Fibroblast of peridontal ligament (primary cell): ENCODE measurements at regions not wholly inside any gene's neighbourhood (a gene's known extent, or its start where the extent isn't known, plus 50 kb on each side); places are given as distances from the start of the nearest gene placed in this dataset.

Experiments
- DNase-seq: peaks from one replicate; pipeline ENCODE4 v3.0.0-alpha.2; 2010; ENCODE audit errors: extremely low read depth

DNA sequence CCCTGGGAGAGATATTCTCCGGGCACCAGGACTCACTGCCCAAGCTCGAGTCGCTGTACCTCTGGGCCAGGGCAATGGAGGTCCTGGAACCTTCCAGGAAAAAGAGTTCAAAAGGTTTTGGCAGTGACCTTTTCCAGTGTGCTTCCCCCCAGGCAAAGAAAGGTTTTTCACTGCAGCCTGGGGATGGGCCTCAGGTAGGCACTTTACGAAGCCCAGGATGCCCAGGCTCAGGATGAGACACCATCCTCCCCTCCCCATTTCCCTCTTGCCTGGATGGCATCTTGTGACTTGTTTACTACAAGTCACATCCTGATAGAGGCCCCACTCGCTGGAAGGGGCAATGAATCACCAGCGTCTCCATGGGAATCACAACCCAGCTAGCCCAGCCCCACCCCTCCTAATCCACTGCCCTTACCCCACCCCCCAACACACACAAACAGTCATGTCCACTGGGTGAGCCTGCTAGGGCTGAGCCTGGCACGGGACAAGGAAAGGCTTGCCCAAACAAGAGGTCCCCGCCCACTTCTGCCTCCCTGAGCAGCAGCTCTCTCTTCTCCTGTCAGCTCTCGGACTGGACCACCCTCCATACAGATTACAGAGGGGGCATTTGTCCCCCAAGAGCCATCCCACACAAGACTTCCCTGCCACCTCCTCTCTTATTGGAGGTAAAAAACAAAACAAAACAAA, 93.8 kb upstream of the SMNDC1 start:
- peak; percentile 97 for DNase-seq

DNA sequence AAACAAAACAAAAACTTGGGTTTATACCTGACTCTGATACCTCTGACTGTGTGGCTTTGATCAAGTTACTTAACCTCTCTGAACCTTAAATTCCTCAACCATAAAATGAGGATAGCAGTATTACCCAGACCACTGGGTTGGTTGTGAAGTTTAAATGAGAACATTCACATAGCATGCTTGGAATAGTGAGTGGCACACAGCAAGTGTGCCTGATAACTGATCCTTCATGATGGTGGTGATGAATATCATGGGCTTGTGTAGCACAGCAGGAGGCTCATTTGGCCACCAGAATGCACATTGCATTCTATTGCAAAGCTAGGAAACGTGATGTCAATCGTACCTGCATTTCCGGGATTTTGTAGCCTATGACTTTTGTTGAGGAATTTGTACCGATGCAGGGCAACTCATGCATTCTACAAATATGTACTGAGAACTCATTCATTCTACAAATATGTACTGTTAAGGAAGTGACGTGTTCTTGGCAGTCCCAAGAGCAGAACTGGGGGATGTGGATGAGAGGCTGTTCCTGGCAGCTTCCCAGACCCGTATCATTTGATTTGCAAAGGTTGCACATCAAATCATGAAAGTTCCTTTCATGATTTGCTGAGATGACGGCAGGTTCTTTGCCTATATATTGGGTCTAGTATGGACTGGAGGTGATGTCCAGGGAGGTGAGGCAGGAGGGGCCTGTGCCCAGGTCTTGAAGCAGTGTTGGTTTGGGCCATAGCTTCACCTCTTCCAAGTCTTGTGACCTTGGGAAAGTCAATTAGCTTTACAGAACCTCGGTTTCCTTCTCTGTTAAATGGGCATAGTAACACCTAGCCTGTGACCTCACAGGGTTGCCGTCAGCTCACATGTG, 94.6 kb upstream of the SMNDC1 start:
- DNase-seq = peak; percentile 96

DNA sequence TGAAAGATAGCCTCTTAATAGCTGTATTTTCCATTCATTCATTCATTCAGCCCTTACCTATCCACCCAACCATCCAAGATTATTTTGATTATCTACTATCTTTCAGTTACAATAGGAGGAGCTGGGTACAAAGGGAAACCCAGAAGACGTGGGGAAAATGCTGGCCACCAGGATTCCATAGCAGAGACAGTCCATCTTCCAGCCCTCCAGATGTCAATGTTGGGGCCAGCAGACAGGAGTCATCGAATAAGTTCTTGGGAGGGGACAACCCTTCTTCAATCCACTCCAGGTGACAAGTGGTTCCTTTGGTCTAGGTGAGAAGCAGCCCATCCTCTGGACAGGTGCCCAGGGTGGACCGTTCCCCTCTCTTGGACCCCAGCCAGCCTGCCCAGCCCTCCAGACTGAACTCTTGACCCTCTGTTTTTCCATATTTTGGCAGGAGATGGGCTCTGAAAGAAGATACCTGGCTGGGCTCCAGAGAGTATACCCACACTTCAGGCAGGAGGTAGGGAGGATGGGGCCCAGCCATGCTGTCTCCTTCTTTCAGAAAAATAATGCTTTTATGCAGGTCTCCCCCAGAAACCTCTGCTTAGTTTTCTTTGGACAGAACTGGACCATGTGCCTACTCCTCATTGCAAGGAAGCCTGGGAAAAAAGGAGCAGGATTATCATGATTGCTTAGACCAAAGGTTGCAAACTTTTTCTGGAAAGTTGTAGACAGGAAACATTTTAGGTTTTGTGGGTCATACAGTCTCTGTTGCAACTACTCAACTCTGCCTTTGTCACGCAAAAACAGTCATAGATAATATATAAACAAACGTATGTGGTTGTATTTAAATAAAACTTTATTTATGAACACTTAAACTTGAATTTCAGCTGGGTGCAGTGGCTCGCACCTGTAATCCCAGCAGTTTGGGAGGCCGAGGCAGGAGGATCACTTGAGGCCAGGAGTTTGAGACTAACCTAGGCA, 95.5 kb upstream of the SMNDC1 start:
- DNase-seq = no peak

DNA sequence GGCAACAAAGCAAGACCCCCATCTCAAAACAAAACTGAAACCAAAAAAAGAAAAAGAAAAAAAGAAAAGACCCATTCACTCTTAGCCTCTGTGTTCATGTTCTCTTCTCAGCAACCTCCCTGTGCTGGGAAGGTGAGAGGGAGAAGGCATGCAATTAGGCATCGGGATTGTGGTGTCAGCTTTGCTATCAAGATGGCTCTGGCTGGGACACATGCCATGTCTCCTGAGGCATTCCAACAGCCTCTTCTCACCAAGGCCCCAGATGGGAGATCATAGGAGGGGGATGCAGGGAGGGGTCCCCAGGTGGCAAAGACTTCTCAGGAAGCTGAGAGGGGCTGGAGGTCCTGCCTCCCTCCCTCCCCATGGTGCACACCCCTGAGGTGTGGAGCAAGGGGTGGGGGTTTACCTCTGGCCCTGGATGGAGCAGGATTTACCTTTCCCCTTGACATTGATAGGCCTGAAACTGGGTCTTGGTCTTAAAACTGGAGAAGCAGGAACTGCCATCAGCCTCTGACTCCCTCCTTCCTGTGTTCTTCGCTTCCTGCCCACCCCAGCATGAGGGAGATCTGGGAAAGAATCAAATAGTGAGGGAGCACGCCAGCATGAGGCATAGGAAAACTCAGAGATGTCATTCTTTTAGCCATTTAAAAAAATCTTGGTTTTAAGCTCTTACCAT, 96.2 kb upstream of the DUSP5 start:
- no peak for DNase-seq

DNA sequence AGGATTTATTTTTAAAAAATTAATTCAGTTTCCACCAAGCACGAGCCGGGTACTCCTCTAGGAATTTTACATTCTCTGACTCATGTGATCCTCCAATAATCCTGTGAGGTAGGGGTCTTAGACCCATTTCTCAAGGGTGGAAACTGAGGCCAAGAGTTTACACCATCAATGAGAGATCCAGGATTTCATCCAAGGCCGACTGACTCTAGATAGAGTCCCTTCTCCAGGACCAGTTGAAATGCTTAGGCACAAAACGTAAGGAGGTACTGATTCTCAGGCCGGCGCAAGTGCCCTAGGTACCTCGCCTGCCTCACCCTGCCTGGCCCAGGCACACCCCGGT, 95.7 kb upstream of the DUSP5 start:
- no peak for DNase-seq

DNA sequence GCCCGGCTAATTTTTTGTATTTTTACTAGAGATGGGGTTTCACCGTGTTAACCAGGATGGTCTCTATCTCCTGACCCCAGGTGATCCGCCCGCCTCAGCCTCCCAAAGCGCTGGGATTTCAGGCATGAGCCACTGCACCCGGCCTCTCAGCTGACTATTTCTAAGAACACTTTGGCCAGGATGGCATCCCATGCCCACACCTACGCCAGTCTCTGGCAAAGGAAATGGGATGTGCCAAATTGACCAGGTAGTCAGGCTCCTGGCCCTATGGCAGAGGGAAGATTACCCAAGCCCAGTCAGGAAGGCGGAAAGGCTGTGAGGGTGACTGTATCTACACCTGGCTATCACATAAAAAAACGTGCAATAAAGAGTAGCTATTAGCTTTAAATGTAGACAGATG, 94.1 kb upstream of the DUSP5 start:
- DNase-seq = no peak

DNA sequence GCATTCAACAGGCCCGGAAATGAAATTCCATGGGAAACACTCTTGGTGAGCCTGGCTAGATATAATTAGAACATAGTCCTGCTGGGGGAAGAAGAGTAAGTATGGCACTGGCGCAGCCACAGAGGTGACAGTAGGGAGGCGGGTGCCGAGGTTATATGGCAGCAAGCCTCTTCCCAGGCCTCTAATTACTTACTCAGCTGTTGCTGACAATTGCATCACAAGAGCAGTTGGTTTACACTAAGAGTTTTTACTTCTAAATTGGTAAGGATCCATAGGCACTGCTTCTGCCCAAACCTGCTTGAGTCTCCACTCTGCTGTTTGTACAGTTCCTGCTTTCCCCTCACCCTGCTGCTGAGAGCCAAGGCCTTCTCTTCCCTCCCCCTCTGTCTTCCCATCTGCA, 93.3 kb upstream of the DUSP5 start:
- DNase-seq = peak; percentile 71

DNA sequence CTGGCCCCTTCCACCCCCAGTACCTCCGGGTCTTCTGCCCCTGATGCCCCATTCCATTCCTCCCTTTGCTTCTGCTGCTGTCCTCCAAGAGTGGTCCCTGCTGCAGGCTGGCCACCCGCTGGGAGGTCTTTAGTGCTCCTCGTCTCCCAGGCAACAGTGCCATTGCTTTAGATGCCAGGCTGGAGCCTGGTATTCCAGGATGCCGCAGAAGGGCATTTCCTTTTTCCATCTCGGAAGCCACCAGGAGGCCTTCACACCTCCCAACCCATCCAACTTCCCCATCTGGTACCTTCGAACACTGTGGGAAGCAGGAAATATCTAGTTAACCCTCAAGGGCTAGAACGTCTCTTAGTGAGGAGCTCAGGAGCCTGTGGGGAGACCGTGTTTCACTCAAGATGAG, 92.9 kb upstream of the DUSP5 start:
- DNase-seq = no peak

DNA sequence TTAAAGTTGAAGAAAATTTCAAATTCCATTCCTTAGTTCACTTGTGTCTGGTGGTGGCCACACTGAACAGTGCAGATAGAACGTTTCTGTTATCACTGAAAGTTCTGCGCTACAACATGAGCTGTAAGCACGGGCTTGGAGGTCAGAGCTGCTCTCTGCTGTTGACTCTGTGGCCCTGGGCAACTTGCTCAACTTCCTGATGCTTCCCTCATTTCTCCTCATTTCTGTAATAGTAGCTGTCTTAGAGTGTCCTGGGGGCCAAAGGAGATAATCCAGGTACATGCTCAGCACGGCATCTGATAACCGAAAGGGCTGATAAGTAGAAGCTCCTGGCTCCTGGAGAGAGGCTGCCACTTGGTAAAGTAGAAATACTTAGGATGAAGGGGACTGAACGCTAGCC, 92.3 kb upstream of the DUSP5 start:
- no peak for DNase-seq

DNA sequence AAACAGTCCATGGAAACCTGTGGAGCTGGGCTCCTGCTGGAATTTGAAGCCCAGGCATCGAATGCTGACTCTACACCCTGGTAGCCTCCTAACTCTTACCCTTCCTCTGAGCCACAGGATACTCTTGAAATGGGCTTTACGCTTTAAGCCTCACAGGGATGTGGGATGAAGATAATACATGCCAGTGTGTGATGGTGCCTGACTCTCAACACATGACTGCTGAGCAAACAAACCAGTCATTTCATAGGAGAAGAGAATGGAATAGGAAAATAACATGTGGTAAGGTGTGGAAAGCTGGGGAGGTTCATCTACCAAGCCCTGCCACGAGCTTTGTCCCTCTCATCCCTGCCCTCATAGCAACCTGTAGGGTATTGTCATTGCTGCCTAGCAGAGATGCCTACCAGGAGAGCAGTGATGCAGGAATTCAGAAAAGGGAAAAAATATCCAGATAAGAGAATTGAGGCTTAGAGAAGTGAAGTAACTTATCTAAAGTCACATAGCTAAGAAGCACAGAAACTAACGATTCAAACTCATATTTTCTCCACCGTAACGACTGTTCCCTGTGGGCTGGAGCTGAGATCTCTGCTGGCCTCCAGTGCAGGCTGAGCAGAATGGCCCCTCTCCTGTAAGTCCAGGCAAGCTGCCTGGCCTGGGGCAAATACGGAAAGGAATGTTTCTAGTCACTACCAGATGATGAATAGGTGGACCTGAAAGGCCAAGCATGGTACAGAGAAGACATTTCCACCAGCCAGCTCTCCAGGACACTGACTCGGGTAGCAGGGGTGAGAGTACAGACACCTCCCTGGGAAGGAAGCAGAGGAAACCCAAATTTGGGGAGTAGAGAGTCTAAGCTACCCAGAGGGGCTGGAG, 90.2 kb upstream of the DUSP5 start:
- DNase-seq = no peak

DNA sequence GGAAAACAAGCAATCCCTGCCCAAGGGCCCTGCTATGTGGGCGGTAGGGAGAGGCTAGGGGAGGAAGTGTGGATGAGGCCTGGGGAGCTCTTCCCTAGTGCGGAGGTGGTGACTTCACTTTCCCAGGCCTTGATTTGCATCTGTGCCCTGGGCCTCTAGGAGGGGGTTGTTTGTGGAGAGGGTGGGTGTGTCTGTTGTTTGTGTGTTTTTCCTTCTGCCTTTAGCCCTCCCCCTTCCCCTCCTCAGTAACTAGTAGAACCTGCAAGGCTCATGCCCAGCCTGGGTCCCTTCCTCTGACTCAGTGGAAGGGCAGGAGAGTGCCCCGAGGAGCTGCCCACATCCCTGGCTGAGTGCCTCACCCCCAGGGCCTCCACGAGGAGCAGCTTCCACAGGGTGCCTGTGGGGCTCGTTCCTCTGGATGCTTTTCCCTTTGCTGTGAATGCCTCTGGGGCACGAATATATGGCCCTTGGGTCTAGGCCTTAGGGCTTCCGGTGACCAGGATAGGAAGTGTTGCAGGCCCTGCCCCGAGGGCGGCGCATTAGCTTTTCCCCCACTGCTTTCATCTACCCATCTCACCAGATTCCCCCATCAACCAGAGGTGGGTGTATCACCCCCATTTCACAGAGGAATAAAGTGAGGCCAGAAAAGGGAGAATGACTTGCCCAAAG, 89.4 kb upstream of the DUSP5 start:
- no peak for DNase-seq

DNA sequence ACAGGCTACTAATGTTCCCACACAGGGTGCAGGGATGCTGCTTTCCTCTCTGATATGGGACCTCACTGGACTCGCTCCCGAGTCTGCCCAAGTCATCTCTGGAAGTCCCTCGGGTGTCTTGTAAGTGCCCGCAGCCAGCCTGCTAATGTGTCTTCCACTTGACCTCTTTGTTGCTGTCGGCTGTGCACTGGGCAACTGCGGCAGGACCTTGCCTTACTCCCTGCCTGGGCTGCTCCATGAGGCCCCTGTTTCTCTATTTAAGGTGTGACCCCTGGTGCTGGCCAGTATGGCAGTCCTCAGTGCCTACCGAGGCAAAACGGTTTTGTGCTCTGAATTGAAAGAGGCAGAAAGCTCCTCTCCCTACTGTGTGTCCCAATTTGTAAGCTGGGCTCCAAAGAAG, 88.8 kb upstream of the DUSP5 start:
- no peak for DNase-seq

DNA sequence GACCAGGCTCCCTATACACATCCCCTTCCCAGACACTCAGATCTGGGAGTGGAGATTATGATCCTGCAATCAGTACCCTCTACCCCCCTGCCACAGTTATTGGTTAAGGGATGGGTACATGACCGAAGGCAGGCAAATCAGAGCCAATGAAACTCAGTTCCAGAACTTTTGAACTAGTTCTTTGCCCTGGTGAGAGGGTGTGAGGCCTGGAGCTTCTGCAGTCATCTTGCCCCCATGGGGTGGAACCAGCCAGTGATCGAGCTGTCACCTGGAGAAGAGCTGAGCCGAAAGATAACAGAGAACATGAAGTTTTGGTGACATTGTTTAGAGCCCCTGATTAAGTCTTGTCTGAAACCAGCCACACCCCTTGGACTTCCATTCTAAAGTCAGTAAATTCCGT, 88.2 kb upstream of the DUSP5 start:
- DNase-seq = no peak

DNA sequence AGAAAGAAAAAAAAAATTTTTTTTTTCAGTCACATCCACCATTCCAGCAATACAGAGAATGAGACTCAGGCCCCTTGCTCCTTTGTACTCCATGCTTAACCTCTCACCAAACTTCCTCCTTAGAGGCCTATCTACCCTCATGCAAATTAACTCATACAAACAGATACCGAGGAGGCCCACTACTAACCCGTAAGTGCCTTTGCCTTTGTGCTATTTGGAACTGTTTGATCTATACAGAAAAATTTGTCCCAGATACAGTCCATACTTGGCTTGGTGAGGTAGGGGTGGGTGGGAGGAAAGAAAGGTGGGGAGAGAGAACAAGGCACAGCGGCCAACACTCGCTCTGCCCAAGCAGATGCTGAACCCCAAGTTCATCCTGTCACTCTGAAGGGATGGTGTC, 87.8 kb upstream of the DUSP5 start:
- no peak for DNase-seq

DNA sequence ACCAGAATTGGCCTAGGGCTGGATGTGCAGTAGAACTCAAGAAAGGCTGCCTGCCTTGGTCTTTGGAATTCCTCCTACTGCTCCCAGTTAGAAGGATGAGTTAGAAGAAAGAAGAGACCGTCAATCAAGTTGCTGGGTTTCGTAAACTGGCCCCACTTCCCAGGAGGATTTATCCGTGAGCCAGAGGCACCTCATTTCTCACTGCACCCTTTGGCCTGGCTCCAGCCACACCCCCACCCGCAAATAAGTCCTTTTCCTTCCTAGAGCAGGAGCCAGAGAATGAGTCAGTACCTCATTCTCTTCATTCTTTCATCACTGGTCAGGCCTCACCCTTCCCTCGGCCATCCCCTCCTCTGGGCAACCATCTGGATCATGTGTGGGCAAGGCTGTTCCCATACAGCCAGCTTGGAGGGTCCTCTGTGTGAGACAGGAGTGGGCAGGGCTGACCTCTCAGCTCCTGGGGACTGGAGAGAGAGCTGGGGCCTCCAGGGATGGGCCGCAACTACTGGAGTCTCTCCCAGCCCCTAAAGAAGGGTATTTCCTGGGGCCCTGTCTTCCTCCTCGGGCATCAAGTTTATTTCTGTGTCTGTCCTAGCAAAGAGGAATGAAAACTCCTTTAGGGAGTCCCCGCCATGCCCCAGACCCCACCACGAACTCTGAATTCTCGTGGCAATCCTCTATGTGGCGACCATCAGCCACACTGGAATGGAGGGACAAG, 87.2 kb upstream of the DUSP5 start:
- DNase-seq = peak; percentile 91

DNA sequence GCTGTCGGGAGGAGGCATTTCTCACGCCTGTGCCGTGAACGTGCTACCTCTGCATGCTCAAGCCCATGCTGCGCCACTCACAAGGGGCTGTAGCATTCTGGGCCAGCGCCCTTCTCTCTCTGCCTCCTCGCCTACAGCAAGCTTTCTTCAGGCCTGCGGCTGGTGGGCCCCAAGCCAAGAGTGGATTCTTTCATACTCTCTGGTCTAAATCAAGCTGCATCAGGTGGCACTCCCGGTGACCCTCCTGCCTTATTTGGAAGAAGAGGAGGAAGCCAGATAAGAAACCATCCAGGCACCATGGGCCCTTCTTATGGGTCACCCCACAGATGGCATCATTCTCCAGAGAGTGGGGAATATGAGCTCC, 86.7 kb upstream of the DUSP5 start:
- DNase-seq = peak; percentile 48

DNA sequence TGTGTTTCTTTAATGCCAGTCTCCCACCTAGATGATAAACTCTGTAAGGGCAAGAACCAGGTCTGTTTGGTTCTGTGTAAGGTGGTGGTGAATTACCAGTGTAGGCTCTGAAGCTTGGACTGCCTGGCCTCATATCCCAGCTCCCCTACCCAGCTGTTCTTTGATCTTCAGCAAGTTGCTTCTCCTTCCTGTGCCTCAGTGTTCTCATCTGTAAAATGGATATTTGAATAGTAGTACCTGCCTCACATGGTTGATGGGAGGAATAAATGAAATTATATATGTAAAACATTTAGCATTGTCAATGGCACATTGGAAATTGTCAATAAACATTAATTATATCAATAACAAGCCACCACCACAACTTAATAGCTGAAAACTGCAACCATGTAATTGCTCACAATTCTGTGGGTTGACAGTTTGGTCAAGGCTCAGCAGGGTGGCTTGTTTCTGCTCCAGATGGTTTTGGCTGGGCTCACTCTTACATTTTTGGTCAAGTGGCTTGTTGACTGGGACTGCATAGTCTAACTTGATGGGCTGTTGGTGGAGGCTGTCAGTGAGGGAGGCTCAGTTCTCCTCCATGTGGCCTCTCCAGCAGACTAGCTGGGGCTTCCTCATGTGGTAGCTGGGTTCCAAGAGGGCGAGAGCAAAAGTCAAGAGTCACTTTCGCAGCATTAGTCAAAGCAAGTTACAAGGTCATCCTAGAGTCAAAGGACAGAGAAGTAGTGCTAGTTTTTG, 84.5 kb upstream of the DUSP5 start:
- DNase-seq = no peak

DNA sequence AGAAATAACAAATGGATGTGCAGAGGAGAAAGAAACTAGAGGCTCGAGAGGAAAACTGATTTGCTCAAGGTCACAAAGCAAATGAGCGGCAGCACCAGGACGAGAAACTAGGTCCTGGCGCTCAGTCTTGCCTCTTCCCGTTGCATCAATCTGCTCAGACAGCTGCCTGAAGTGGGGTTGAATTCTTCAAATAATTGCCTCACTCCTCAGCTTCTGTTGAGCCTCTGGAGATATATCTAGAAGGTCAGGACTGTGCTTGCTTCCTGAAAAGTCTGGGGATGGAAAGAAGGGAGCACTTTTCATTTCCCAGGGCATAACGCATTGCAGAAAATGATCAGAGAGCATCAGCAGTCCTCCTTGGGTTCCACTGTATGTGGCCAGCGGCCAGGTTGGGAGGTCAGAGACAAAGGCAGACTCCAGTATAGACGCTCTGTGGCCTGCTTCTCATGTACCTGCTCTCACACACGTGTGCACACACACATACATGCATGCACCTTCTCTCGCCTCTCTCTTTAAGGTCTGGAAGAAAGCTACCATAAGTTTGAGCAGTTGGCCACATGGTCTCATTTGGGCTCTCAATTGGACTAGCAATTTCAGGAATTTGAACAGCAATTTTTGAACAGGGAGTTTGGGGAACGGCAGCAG, 83.7 kb upstream of the DUSP5 start:
- DNase-seq = no peak
